GM18873 (cell line): ENCODE measurements at regions not wholly inside any gene's neighbourhood (a gene's known extent, or its start where the extent isn't known, plus 50 kb on each side); places are given as distances from the start of the nearest gene placed in this dataset.
"Not testable (repeated sequence)": the region's sequence is repeated elsewhere in the genome, so short reads cannot be mapped to it uniquely, and the experiment has no call there.

Source experiments
- ATAC-seq: cut with Tn5 transposase; IDR thresholded peaks from one replicate; pipeline ENCODE4 v1.9.1; 2021; ENCODE audit warnings: mild to moderate bottlenecking, moderate library complexity, moderate number of reproducible peaks; ENCODE audit not compliant: unreplicated experiment, low FRiP score

DNA sequence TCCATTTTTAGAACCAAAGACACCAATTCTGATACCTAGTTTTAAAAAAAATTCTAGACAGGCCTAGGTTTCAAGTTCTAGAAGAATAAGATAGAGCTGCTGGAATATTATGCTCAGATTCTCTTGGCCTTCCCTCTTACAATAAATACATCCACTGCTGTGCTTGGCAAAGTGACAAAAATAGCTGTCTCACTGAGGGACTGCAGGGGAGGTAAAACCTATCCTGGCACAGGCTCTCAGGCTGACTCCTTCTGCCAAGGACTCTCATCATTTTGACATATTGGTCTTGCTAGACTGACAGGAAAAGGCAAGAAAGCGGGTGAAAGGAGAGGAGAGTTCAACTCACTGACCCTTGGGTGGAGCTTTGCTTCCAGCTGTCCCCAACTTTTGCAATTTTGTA is 197.0 kb upstream of the LHX8 start:
- ATAC-seq, result no peak

DNA sequence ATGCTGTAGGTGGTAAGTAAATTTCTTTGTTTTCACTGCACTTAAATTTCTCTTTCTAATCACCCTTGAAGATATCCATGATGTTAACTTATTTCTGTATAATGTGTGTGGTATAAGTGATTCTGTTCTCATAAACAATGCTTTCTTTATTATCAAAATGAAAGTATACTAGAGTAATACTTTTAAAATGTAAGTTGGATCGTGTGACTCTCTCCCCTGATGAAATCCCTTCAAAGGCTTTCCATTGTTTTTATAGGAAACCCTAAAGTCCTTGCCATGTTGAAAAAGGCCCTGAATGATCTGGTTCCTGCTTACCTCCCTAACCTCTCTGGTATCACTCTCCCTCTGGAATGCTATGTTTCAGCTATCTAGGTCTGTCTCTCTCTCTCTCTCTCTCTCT is 191.1 kb upstream of the LHX8 start:
- no peak for ATAC-seq

DNA sequence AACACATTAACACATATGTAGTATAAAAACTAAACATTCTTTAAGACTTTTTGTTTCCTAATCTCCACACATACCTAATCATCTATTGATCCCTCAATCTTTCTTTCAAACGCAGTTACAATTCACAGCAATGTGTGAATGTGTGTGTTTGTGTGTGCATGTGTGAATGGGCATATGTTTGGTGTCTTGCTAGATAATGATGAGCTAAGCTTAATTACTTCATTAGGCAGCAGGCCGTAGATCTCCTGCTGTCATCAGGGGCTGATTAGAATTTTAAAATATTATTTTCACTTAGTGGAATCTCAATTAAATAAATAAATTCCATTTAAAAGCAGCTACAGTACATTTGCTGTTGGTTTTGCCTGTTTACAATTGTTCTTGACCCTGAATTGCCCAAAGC is 187.8 kb upstream of the LHX8 start:
- ATAC-seq, result no peak

DNA sequence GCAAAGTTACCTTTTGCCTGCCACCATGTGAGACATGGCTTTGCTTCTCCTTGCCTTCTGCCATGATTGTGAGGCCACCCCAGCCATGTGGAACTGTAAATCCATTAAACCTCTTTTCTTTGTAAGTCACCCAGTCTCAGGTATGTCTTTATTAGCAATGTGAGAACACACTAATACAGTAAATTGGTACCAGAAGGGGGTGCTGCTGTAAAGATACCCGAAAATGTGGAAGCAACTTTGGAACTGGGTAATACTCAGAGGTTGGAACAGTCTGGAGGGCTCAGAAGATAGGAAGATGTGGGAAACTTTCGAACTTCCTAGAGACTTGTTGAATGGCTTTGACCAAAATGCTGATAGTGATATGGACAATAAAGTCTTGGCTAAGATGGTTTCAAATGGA is 184.8 kb upstream of the LHX8 start:
- ATAC-seq, result not testable (repeated sequence)

DNA sequence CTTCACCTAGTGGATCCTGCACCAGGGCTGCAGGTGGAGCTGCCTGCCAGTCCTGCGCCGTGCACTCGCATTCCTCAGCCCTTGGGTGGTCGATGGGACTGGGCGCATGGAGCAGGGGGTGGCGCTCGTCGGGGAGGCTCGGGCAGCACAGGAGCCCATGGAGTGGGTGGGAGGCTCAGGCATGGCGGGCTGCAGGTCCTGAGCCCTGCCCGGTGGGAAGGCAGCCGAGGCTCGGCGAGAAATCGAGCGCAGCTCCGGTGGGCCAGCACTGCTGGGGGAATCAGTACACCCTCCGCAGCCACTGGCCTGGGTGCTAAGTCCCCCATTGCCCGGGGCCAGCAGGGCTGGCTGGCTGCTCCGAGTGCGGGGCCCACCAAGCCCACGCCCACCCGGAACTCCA is 182.2 kb upstream of the LHX8 start:
- ATAC-seq, result not testable (repeated sequence)

DNA sequence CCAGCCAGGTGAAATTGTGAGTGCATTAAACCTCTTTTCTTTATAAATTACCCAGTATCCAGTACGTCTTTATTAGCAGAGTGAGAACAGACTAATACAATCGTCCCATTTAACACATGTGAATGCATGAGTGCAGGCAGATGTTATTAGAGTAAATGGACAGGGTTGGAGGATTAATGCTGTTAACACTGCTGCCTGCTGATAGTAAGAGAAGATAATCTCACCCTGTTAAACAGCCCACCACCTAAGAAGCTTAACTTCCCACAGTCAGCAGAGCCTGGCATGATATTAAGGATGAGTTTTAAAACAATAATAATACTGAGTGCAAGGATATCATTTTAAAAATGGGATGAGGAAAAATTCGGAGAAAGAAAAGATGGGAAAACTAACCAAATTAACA is 181.4 kb upstream of the LHX8 start:
- no peak for ATAC-seq

DNA sequence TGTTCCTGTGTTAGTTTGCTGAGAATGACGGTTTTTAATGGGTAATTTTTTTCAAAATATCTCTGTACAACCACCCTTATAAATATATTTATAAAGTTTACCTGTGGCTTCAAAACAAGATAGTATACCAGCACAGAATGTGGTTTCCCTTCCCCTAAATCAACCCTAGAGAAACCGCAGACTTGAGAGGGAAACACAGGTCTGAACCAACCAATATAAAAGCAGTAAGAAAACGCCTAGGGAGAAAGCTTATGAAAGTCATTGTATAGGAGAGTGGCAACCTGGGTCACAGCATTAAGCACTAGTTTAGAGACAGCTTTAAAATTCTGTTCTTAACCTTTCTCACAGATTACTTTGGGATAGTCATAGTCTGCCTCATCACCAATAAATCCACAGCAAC is 180.6 kb upstream of the LHX8 start:
- no peak for ATAC-seq

DNA sequence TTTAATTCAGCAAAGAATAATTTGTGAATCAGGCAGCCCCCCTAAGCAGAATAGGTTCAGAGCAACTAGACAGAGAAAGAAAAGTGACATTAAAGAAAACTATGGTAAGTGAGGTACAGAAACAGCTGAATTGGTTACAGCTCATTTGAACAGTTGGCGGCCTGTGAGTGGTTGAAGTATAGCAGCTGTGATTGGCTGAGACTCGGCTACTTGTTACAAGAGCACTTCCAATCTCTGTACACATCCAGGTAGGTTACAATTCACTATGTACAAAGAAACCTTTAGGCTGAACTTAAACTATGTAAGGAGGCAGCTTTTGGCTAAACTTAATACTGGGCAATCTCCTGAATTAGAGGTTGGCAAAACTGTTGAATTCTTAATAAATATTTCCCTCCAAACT is 171.1 kb upstream of the LHX8 start:
- no peak for ATAC-seq

DNA sequence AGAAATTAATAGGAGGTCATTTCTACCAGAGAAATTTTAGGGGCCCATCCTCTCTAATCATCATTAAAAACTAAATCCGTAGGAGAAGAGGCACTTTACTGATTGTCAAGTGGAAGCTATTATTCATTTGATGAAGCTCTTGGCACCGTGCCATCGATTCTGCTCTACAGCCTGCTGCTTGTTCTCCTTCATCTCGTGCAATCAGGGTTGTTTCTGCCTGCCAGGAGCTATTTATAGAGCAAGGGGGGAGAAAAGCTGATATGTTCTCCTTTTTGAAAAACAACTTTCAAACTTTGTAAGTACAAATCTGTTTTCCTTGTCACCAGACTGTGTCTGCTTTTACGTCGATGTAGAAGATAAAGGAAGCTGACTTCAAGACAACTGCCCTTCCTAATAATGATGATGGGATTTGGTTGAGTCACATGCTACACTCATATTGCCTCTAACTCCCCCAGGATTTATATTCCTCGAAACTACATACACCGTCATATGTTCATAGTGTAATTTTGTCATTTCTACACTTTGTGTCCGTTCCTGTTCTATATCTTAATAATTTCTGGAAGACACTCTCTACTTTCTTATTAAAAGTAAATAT is 169.6 kb upstream of the LHX8 start:
- ATAC-seq, result no peak

DNA sequence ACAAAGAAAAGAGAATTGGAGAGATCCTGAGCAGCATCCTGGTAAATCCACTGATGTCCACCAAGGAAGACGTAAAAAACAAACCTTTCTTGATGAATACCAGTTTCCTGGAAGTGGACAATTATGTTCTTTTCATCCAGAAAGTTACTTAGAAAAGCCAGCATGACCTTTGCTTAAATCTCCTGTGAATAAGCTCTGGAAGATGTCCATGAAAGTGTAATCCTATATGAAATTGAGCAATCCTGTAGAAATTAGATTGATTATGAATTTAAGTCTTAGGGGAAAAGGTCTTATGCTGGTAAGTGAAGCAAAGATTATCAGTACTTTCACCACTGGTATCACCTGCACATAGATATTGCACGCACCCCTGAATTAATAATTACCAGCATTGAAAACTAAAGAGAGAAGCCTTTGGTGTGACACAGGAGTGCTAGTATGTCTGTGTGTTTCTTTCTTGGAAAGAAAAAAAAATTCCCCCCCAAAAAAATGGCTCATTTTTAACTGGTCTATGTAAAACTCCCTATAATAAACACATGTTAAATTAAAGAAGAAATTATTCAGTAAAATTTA is 164.5 kb upstream of the LHX8 start:
- no peak for ATAC-seq

DNA sequence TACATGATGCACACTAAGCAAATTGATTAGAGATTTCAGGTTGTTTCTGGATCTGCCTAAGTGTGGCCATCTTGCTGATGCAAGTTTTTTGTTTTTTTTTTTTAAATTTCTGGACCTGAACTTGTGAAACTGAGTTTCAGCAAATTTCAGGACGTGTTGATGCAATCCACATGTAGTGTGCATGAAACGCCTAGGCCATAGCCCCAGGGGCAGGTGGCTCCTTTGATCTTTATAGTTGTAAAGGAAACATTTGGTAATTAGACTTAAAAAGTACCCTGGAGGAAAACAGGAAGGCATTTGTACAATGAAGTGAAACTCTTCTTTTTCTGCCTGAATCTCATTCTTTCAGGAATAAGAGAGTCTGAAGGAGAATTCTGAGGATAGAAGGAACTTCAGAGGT is 162.2 kb upstream of the LHX8 start:
- no peak for ATAC-seq

DNA sequence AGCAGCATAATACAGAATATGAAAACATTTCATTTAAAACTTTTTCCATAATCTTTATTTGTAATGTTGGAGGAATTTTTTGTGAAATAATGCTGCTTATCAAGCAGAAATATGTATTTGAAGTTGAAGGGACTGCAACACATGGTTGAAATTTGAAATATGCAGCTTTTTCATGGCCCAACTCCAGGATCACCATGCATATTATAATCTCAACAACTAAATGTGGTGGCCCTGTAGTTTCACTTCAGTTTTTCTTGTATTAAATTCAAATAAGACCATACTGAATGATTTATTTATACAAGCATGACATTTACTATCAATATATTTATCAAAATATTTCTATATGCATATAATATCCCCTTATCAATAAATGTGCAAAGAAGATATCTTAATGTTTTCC is 157.7 kb upstream of the LHX8 start:
- ATAC-seq, result no peak

DNA sequence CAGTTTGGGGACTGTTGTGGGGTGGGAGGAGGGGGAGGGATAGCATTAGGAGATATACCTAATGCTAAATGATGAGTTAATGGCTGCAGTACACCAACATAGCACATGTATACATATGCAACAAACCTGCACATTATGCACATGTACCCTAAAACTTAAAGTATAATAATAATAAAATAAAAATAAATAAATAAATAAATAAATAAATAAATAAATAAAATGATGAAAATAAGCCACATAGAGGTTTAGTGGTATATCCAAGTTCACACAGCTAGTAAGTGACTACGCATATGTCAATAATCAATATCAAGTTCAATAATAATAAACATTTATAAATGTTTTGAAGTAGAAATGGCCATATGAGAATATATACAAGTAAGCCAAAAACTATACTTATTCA is 141.7 kb upstream of the LHX8 start:
- ATAC-seq, result not testable (repeated sequence)

DNA sequence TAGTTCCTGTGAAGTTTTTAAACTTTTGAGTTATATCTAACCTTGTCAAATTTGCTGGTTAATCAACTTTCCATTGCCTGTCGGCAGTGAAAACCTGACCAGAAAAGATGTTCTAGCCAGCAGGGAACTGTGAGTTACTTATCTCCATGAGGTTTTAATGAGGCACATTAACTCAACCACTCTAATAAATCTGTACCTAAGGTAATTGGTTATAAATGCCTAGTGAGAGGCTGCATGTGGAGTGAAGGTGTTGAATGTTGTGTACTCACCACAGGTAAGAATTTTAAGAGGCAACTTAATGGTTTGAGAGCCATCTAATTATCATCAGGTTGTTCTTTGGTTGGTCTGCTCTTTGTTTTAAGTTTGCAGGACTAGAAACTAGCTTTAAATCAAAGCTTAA is 138.4 kb upstream of the LHX8 start:
- no peak for ATAC-seq

DNA sequence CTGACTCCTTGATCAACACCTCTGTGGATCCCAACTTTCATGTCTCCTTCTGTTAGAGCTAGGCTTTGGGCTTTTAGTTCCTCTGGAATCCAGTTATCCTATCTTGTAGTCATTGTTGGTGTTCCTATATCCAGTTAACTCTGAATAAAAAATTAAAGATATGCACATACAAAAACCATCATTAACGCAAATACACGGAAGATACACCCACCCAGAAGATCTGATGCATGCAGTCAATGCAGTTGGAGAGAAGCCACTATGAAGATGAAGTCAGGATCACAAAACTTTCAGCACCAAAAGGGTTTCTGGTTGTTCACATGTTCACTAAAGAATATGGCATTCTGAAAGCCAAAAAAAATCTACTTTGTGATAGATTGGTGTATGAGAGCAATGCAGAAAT is 123.6 kb upstream of the LHX8 start:
- ATAC-seq, result no peak

DNA sequence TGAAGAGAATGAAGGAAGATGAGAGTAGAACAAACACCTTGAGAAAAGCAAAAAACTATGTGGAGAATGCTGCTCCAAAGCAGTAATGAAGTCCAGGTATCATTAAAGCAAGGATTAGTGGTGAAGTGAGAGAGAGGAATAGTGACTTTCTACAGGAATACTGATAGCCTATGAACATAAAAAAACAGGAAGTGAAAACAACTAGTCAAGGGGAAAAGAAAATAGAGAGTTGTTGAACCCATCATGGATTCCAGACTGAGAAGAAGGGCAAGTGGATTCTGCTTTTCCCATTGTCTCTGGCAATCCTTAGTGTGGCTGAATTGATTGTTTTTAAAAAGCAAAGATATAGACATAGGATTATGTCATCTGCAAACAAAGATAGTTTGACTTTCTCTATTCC is 119.9 kb upstream of the LHX8 start:
- no peak for ATAC-seq

DNA sequence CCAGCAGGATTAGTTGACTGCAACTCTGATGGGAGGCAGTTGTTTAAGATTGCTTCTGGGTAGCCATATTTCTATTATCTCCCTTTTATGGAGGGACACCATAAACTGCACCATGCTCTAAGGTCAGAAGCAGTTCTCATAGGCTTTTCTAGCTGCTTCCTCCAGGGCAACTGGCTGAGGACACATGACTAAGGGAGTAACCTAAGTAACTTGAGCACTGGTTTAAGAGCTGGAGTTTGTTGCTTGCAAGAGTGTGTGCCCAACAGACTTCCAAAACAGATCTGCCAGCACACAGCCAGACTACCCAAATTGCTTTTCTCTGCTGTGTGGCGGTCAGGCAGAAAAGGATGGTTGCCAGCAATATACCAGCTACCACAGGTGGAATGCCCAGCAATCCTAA is 111.2 kb upstream of the LHX8 start:
- ATAC-seq, result no peak

DNA sequence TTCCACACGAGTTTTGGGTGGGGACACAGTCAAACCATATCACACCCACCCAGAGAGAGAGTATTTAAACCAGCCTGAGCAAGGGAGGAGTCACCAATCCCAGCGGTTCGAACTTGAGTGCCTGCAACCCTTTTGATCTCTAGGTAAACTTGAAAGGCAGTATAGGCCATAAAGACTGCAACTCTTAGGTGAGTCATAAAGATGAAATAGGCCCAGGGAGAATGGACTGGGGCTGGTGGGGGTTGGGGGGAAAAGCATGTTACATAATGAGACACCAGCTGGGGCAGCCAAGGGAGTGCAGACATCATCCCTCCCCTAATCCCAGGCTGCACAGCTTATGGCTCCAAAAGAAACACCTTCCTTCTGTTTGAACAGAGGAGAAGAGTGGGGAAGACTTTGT is 99.8 kb upstream of the LHX8 start:
- no peak for ATAC-seq

DNA sequence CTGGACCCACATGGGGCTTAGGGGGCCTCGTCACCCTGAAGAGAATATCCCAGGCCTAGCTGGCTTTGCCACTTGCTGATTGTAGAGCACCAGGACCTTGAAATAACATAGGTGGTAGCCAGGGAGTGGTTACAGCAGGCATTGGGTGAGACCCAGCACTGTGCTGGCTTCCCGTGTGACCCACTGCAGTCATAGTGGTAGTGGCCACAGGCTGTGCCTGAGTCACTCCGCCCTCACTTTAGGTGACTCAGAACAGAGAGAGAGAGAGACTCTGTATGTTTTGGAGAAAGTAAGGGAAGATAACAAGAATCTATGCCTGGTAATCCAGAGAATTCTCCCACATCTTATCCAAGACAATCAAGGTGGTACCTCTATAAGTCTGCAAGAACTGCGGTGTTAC is 98.7 kb upstream of the LHX8 start:
- no peak for ATAC-seq

DNA sequence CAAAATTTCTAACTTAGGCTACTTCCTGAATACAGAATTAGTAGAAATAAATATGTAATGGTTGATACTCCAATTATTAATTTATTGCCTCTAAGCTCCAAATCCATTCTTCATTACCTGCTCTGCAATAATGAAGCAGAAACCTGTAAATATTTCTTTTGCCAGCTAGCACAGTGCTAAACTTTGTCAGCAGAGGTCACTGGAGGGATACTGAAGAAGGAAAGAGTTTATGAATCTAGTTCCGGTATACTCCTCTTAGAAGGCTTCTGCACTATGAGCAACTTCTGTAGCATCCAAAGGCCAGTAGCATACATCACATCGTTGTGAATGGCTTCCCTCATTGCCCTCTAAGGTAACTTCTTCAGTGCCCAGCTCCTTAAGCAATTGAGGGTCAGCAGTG is 81.0 kb upstream of the LHX8 start:
- no peak for ATAC-seq

DNA sequence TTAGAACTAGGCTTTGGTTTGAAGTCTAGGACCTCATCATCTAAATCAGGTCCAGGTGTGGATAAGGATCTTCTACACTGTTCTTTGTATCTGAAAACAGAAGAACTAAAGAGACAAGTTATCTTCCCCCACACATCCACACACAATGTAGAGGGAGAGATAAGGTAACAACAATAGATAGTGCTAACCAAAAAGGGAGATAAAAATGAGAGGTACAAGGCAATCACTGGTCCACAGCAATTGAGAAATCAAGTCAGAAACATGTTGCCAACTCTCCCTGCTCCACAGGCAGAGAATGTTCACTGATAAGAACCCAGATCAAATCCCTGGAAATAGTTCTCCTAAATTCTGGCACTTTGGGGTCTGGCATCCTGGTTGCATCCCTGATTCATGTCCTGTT is 75.8 kb upstream of the LHX8 start:
- no peak for ATAC-seq

DNA sequence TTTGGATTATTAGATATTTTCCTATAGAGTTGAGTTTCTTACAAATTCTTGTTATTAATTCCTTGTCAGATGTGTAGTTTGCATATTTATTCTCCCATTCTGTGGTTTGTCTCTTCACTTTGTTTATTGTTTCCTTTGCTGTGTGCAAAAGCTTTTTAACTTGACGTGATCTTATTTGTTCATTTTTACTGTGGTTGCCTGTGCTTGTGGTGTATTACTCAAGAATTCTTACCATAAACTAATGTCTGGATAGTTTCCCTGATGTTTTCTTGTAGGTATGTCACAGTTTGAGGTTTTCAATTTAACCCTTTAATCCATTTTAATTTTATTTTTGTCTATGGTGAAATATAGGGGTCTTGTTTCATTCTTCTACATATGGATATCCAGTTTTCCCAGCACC is 72.1 kb upstream of the LHX8 start:
- ATAC-seq, result no peak

DNA sequence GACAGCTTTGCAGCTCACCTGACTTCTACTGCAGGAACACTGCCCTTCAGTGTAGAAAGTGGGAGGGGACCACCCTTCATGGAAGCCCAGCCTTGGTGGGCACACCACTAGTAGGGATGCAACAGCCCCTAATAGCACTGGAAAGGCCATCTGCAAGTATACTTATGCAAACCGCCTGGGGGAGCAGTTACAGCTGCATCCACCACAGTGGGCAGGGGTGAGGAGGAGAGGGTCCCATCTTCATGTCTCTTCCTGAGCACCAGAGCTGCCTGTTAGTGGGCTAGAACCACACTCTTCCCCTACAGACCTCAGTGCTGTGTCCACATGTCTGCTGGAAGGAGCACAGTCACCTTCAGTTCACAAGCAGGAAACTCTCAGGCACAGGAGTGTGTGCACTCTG is 66.2 kb upstream of the LHX8 start:
- no peak for ATAC-seq
